PC-9 (cell line): ENCODE measurements at regions not wholly inside any gene's neighbourhood (a gene's known extent, or its start where the extent isn't known, plus 50 kb on each side); places are given as distances from the start of the nearest gene placed in this dataset.

Experiments
- BruUV-seq: library from RNA; stranded (reverse); fragments of 400-500 nt; replicated peaks from 2 replicates; lab custom pipeline; 2021; lab: Mats Ljungman, UMichigan
- CTCF ChIA-PET: fragments of 300-600 bp; sonication (Branson Sonifier 250); formaldehyde crosslinking; loops from one replicate; lab custom pipeline; 2022; ENCODE audit warnings: antibody characterized with exemption; lab: Charles Lee
- POLR2A ChIA-PET: fragments of 300-600 bp; sonication (Branson Sonifier 250); formaldehyde crosslinking; loops from one replicate; lab custom pipeline; 2022; ENCODE audit warnings: antibody characterized with exemption; ENCODE audit not compliant: unreplicated experiment; lab: Charles Lee
- DNase-seq, 2 experiments: peaks; one replicate each; pipeline versions ENCODE4 v3.0.0 to v3.0.0-alpha.2; 2015 to 2022; ENCODE audit warnings: mixed read lengths in 1 of 2
- H2AFZ ChIP-seq: fragments of 200-600 bp; sonication (generic); 2 replicates; pipeline ENCODE4 v1.8.1; 2017; ENCODE audit warnings: antibody characterized with exemption
- H3F3A ChIP-seq: fragments of 200-600 bp; sonication (generic); 2 replicates; pipeline ENCODE4 v1.8.1; 2017; ENCODE audit warnings: antibody characterized with exemption, mild to moderate bottlenecking, low read depth; ENCODE audit not compliant: insufficient read depth
- H3K27ac ChIP-seq: fragments of 200-600 bp; sonication (generic); 2 replicates; pipeline ENCODE4 v1.6.1; 2016; ENCODE audit warnings: mixed run types
- H3K27me3 ChIP-seq: fragments of 200-600 bp; sonication (generic); 2 replicates; pipeline ENCODE4 v1.6.1; 2016; ENCODE audit warnings: low read depth, mixed run types; ENCODE audit not compliant: insufficient read depth
- H3K36me3 ChIP-seq: fragments of 200-600 bp; sonication (generic); 2 replicates; pipeline ENCODE4 v1.6.1; 2016; ENCODE audit warnings: low read depth, mixed run types
- H3K4me1 ChIP-seq: fragments of 200-600 bp; sonication (generic); replicated peaks from 2 replicates; pipeline ENCODE4 v1.6.1; 2016; ENCODE audit warnings: mixed run types; ENCODE audit not compliant: insufficient read depth
- H3K4me2 ChIP-seq: fragments of 200-600 bp; sonication (generic); 2 replicates; pipeline ENCODE4 v1.6.1; 2017; ENCODE audit warnings: mixed run types
- H3K4me3 ChIP-seq: fragments of 200-600 bp; sonication (generic); 2 replicates; pipeline ENCODE4 v1.6.1; 2016; ENCODE audit warnings: mixed run types
- H3K79me2 ChIP-seq: fragments of 200-600 bp; sonication (generic); 2 replicates; pipeline ENCODE4 v1.6.1; 2017; ENCODE audit warnings: low read depth, mixed run types
- H3K9me2 ChIP-seq: fragments of 200-600 bp; sonication (generic); 2 replicates; pipeline ENCODE4 v1.8.1; 2017; ENCODE audit warnings: mild to moderate bottlenecking; ENCODE audit not compliant: insufficient read depth
- H3K9me3 ChIP-seq: fragments of 200-600 bp; sonication (generic); 2 replicates; pipeline ENCODE4 v1.8.1; 2016; ENCODE audit warnings: low read depth; ENCODE audit not compliant: insufficient read depth
- H4K20me1 ChIP-seq: fragments of 200-600 bp; sonication (generic); 2 replicates; pipeline ENCODE4 v1.8.1; 2017; ENCODE audit not compliant: insufficient read depth
- EZH2 ChIP-seq: fragments of 200-600 bp; sonication (generic); IDR thresholded peaks from 2 replicates; pipeline ENCODE4 v1.8.0; 2017; ENCODE audit warnings: antibody characterized with exemption, low read depth
- intact Hi-C: fragments of 100-400 bp; cut with micrococcal nuclease; formaldehyde crosslinking; loops from one replicate; pipeline ENCODE4 v1.10.0; 2022; ENCODE audit not compliant: unreplicated experiment
- TF ChIP-seq, protein P1 (sequence below): fragments of 200-600 bp; sonication (generic); conservative IDR thresholded peaks from 2 replicates; pipeline ENCODE4 v1.6.1; 2017; ENCODE audit warnings: mixed run types, antibody characterized with exemption, mild to moderate bottlenecking, moderate library complexity

DNA sequence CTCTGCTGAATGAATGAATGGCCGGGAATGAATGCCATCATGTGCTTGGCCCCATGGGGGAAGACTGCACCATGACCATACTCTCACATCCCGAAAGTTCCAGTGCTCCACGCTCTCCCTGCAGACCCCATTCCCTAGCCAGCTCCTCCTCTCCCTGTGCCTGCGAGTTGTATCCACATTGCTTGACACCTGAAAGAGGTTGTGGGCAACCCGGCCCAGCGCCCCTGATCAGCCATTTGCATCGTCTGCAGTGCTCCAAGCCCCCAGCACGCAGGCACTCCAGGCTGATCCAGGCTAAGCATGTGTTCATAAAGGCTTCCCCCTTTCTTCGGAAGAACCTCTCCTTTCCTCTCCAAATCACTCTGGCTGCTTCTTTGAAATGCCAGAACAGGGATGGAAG lies 354.4 kb upstream of the MKI67 start:
- no peaks in the 10 kb centered on the region for H3K79me2 ChIP-seq
- no peaks in the 10 kb centered on the region for H3K9me2 ChIP-seq
- no TSS peak for BruUV-seq
- no peaks in the 10 kb centered on the region for H3F3A ChIP-seq
- no peak overlapping the region for H3K4me2 ChIP-seq
- H3K4me1 ChIP-seq: no peaks in the 10 kb centered on the region
- TF ChIP-seq, protein P1, sequence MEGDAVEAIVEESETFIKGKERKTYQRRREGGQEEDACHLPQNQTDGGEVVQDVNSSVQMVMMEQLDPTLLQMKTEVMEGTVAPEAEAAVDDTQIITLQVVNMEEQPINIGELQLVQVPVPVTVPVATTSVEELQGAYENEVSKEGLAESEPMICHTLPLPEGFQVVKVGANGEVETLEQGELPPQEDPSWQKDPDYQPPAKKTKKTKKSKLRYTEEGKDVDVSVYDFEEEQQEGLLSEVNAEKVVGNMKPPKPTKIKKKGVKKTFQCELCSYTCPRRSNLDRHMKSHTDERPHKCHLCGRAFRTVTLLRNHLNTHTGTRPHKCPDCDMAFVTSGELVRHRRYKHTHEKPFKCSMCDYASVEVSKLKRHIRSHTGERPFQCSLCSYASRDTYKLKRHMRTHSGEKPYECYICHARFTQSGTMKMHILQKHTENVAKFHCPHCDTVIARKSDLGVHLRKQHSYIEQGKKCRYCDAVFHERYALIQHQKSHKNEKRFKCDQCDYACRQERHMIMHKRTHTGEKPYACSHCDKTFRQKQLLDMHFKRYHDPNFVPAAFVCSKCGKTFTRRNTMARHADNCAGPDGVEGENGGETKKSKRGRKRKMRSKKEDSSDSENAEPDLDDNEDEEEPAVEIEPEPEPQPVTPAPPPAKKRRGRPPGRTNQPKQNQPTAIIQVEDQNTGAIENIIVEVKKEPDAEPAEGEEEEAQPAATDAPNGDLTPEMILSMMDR: no peak
- no peak for TF ChIP-seq EZH2
- H4K20me1 ChIP-seq: no peaks in the 10 kb centered on the region
- DNase-seq: no peak
- H3K4me3 ChIP-seq: no peak overlapping the region
- intact Hi-C loops: no loop called here
- ChIA-PET POLR2A (no interaction called here), CTCF (no interaction called here)
- no peaks in the 10 kb centered on the region for H3K36me3 ChIP-seq
- no peak overlapping the region for H3K27ac ChIP-seq
- H3K9me3 ChIP-seq: no peaks in the 10 kb centered on the region
- no peak overlapping the region for H2AFZ ChIP-seq
- H3K27me3 ChIP-seq: peaks cover 56% of the 10 kb centered on the region

DNA sequence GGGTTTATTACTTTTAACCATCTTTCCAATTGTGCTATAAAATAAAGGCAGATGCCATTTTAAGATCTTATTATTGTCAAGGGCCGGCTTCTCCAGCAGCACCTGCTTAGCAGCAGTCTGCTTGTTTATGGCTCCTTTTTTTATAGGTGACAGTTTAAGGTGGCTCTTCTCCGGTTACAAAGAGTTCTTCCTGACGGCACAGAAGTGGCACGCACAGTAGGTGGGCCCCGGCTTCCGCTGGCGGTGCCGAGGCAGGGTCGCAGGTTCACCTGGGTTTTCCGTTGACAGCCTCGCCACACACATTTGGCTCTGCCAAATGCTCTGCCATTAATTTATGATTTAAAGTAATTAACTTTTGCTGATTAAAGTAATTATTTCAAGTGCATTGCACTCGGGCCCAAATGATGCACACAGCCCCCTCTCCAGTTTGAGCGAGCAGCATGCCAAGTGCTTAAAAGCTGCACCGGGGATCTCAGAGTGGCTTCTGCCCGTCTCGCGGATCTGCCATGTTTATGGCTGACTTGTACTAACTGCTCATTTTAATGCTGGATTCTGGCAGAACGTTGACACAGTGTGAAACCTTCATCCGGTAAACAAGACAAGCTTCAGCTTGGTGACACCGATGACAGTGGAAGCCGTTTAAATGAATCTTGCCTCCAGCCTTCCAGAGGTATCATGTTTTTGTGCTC lies 355.1 kb upstream of the MKI67 start:
- Histone ChIP-seq H3K4me3 (no peak overlapping the region), H2AFZ (no peak overlapping the region), H3K79me2 (no peaks in the 10 kb centered on the region), H3K4me1 (no peaks in the 10 kb centered on the region), H3K36me3 (no peaks in the 10 kb centered on the region), H3K4me2 (no peak overlapping the region), H3K27me3 (peaks cover 56% of the 10 kb centered on the region), H4K20me1 (no peaks in the 10 kb centered on the region), H3K9me2 (no peaks in the 10 kb centered on the region), H3K27ac (no peak overlapping the region), H3F3A (no peaks in the 10 kb centered on the region), H3K9me3 (no peaks in the 10 kb centered on the region)
- ChIA-PET CTCF (no interaction called here), POLR2A (no interaction called here)
- BruUV-seq: no TSS peak
- intact Hi-C loops: no loop called here
- DNase-seq: no peak
- TF ChIP-seq EZH2: no peak
- TF ChIP-seq, protein P1: no peak

DNA sequence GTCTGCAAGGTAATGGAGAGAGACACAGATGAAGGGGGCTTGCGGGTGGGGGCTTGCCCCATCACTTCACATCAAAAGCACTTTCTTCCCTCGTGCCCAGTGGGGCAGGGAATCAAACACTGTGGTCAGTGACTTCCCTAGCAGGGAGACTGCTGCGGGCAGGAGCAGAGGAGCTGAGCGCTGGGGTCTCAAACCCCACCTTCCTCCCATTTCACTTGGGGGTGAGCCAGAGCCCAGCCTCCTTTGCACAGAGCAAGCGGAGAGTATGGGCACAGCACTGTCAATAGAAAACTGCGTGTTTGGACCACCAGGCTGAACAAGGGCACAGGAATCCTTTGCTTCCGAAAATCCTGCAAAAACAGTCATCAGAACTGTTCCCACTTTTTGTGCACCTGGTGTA lies 355.8 kb upstream of the MKI67 start:
- Histone ChIP-seq H3F3A (no peaks in the 10 kb centered on the region), H3K4me3 (no peak overlapping the region), H3K9me3 (no peaks in the 10 kb centered on the region), H3K36me3 (no peaks in the 10 kb centered on the region), H3K27me3 (peaks cover 58% of the 10 kb centered on the region), H2AFZ (no peak overlapping the region), H4K20me1 (no peaks in the 10 kb centered on the region), H3K4me2 (no peak overlapping the region), H3K79me2 (no peaks in the 10 kb centered on the region), H3K4me1 (no peaks in the 10 kb centered on the region), H3K27ac (no peak overlapping the region), H3K9me2 (no peaks in the 10 kb centered on the region)
- BruUV-seq: no TSS peak
- no peak for DNase-seq
- ChIA-PET POLR2A (no interaction called here), CTCF (no interaction called here)
- intact Hi-C loops: no loop called here
- TF ChIP-seq, protein P1: no peak
- no peak for TF ChIP-seq EZH2
